ENCODE measurements at regions not wholly inside any gene's neighbourhood (a gene's known extent, or its start where the extent isn't known, plus 50 kb on each side); places are given as distances from the start of the nearest gene placed in this dataset.

DNA sequence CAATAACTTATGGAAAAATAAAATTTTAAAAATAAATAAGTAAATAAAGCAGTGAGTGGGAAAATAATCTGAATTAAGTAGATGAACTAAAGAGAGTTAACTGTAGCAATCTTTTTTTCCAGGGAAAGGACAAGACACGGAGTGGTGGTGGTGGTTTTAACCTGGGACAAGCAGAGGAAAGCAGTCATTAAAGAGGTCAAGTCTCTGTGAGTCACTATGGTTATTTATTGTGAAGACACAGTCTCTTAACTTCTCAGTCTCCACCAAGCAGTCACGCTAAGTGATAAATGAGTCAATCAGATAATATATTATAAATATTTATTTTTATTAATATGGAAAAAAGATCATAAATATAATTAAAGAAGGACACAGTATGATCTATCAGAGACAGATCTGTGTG, 228.1 kb upstream of the MEOX2 start:
- Histone ChIP-seq H3K4me3 (ENCODE audit: low read depth, low read length) (no peak overlapping the region), H3K27ac (no peak overlapping the region), H3K36me3 (replicated peaks) (no peaks in the 10 kb centered on the region), H3K27me3 (replicated peaks) (no peaks in the 10 kb centered on the region)
- in situ Hi-C loops (cut with HindIII; ENCODE audit: low pct_ligation_motif_present, low sequenced_read_pairs): no loop called here
- TF ChIP-seq, protein P1, sequence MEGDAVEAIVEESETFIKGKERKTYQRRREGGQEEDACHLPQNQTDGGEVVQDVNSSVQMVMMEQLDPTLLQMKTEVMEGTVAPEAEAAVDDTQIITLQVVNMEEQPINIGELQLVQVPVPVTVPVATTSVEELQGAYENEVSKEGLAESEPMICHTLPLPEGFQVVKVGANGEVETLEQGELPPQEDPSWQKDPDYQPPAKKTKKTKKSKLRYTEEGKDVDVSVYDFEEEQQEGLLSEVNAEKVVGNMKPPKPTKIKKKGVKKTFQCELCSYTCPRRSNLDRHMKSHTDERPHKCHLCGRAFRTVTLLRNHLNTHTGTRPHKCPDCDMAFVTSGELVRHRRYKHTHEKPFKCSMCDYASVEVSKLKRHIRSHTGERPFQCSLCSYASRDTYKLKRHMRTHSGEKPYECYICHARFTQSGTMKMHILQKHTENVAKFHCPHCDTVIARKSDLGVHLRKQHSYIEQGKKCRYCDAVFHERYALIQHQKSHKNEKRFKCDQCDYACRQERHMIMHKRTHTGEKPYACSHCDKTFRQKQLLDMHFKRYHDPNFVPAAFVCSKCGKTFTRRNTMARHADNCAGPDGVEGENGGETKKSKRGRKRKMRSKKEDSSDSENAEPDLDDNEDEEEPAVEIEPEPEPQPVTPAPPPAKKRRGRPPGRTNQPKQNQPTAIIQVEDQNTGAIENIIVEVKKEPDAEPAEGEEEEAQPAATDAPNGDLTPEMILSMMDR (IDR thresholded peaks at IDR 0.05; ENCODE audit: low read depth, low read length, missing control alignments): no peak
- no peak for DNase-seq

DNA sequence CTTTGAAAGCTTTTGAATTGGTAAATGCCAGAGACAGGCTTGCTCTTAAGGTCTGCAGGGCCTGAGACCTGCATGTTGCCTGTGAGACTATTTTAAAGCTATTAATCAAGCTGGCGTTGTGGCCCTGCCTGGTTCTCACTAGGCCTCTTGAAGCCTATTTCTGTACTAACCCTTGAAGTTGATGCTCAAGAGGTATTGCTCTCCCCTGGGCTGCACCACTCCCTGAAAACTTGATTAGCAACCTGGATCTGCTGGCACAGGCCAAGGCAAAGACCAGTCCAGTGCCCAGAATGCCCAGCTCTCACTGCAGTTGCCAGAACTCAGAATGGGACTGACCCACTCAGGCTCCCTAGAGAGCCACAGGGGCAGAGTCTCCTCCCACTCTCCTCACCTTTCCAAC, 220.0 kb upstream of the MEOX2 start:
- Histone ChIP-seq H3K27me3 (replicated peaks) (no peaks in the 10 kb centered on the region), H3K4me3 (ENCODE audit: low read depth, low read length) (no peak overlapping the region), H3K36me3 (replicated peaks) (no peaks in the 10 kb centered on the region), H3K27ac (no peak overlapping the region)
- TF ChIP-seq, protein P1 (IDR thresholded peaks at IDR 0.05; ENCODE audit: low read depth, low read length, missing control alignments): no peak
- in situ Hi-C loops (cut with HindIII; ENCODE audit: low pct_ligation_motif_present, low sequenced_read_pairs): no loop called here
- no peak for DNase-seq

DNA sequence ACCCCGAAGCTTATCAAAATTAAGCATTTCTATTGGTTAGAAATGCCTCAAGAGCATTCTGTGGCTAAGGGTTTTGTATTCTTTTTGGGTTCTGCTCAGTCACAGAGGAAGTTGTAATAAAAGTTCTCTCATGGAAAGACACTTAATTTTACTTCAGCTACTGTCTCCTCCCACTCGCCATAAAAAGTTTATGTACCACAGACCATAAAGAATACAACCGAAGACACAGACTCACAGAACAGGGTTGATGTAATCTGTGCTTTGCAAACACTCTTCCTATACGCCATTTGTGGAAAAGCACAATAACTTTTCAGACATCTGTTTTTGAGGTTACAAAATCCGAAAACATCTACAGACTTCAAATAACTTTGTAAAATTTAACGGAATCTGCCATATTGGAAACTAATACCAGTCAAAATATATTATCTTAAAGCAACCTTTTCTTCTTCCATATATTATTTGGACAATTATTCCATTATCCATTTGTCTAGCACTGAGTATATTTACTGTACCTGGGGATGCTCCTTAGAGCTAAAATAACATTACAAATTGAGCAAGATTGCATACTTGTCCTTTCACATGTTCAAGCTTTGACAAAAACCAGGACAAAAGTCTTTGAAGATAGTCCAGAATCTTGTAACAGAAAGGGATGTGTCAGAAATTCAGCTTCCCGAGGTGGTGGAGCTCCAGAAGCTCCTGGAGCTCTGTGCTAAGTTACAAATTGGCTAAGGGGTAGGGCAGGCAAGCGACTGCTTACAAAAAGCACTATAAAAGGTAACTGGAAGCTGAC, 219.0 kb upstream of the MEOX2 start:
- H3K27me3 ChIP-seq (replicated peaks): no peaks in the 10 kb centered on the region
- TF ChIP-seq, protein P1 (IDR thresholded peaks at IDR 0.05; ENCODE audit: low read depth, low read length, missing control alignments): no peak
- no peaks in the 10 kb centered on the region for H3K36me3 ChIP-seq (replicated peaks)
- H3K4me3 ChIP-seq (ENCODE audit: low read depth, low read length): no peak overlapping the region
- no peak overlapping the region for H3K27ac ChIP-seq
- DNase-seq: no peak
- in situ Hi-C loops (cut with HindIII; ENCODE audit: low pct_ligation_motif_present, low sequenced_read_pairs): no loop called here

DNA sequence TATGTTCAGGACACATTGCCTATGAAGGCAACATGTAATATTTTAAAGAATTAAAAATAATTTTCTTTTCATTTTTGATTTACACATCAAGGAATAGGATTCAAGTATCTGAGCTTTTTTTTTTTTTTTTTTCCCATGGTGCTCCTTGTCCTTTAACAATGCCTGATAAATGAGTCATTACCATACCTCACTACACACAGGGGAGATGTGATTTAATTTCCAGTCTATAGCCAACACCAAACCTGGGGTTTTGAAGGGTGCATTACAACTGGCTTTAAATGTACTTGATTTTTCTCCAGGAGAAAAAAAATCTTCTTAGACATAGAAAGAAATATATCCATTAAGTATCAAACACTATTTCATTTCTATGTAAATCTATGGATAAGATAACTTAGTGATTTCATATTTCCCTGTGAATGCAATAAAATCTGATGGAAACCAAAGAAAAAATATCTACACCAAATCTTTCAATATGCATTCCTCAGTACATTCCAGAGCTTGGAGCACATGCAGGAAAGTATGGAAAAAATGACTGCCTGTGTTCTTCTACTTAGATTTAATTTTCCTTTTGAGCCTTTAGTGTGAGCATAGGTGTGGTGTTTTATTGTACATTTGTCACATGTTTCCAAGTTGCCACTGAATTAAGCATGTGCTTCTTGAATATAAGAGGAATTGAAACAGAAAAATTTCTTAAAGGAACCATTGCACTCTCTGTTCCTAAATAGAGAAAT, 204.8 kb upstream of the MEOX2 start:
- TF ChIP-seq, protein P1 (IDR thresholded peaks at IDR 0.05; ENCODE audit: low read depth, low read length, missing control alignments): no peak
- DNase-seq: peak; percentile 11
- Histone ChIP-seq H3K27ac (no peak overlapping the region), H3K36me3 (replicated peaks) (no peaks in the 10 kb centered on the region), H3K27me3 (replicated peaks) (no peaks in the 10 kb centered on the region), H3K4me3 (ENCODE audit: low read depth, low read length) (no peak overlapping the region)
- in situ Hi-C loops (cut with HindIII; ENCODE audit: low pct_ligation_motif_present, low sequenced_read_pairs): no loop called here

DNA sequence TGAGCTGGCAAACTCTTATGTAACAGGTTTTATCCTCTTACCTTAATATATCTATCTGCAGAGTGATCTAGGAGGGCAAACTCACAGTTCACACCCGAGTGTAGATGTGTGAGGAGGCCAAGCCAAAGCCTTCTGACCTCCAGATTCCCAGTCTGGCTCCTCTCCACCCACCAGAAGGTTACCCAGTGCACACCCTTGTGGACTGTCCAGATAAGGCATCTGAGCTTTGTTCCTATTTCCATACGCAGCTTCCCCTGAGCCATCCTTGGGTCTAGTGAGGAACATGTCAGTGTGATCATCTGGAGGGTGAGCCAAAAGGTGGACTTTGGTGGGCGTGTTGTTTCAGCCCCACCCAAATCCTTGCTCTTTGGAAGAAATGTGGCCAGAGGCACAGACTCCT, 203.0 kb upstream of the MEOX2 start:
- in situ Hi-C loops (cut with HindIII; ENCODE audit: low pct_ligation_motif_present, low sequenced_read_pairs): no loop called here
- peak; percentile 5 for DNase-seq
- Histone ChIP-seq H3K4me3 (ENCODE audit: low read depth, low read length) (no peak overlapping the region), H3K36me3 (replicated peaks) (no peaks in the 10 kb centered on the region), H3K27me3 (replicated peaks) (no peaks in the 10 kb centered on the region), H3K27ac (no peak overlapping the region)
- TF ChIP-seq, protein P1 (IDR thresholded peaks at IDR 0.05; ENCODE audit: low read depth, low read length, missing control alignments): peak; percentile 48
